Skeletal muscle tissue (tissue), 3 donors: ENCODE measurements at regions not wholly inside any gene's neighbourhood (a gene's known extent, or its start where the extent isn't known, plus 50 kb on each side); places are given as distances from the start of the nearest gene placed in this dataset.

Source experiments
- H3K27ac ChIP-seq: one replicate; pipeline ENCODE4 v1.7.0; 2013; ENCODE audit warnings: mild to moderate bottlenecking, low read depth, low read length, inconsistent platforms
- H3K27me3 ChIP-seq, 3 donors: one replicate each; pipeline ENCODE4 v1.7.0; 2013; ENCODE audit warnings: low read length in 3 of 3; ENCODE audit not compliant: control insufficient read depth in 3 of 3, insufficient read depth in 3 of 3
- H3K36me3 ChIP-seq, 3 donors: one replicate each; pipeline ENCODE4 v1.7.0; 2013; ENCODE audit warnings: low read length in 3 of 3; ENCODE audit not compliant: control insufficient read depth in 3 of 3, insufficient read depth in 3 of 3
- H3K4me1 ChIP-seq, 3 donors: one replicate each; pipeline ENCODE4 v1.7.0; 2013; ENCODE audit warnings: low read length in 3 of 3, mild to moderate bottlenecking in 3 of 3; ENCODE audit not compliant: control insufficient read depth in 3 of 3, insufficient read depth in 3 of 3
- H3K4me3 ChIP-seq, 3 donors: one replicate each; pipeline ENCODE4 v1.7.0; 2013; ENCODE audit warnings: low read length in 3 of 3
- H3K9ac ChIP-seq, 3 donors: one replicate each; pipeline ENCODE4 v1.7.0; 2013; ENCODE audit warnings: low read length in 3 of 3, mild to moderate bottlenecking in 3 of 3, moderate library complexity in 2 of 3, low read depth in 1 of 3
- H3K9me3 ChIP-seq, 3 donors: one replicate each; pipeline ENCODE4 v1.7.0; 2013; ENCODE audit warnings: low read length in 3 of 3; ENCODE audit not compliant: control insufficient read depth in 3 of 3
- donor health status: Osteomylitis.

GRCh38 chr11:109859045-109859724 is 234.0 kb upstream of the ZC3H12C start:
- no peak overlapping the region for H3K27ac ChIP-seq
- no peak overlapping the region for H3K9ac ChIP-seq
- no peaks in the 10 kb centered on the region for H3K27me3 ChIP-seq
- H3K4me3 ChIP-seq, result no peak overlapping the region
- no peaks in the 10 kb centered on the region for H3K9me3 ChIP-seq
- H3K4me1 ChIP-seq, result no peaks in the 10 kb centered on the region
- H3K36me3 ChIP-seq, result no peaks in the 10 kb centered on the region

- Histone ChIP-seq H3K4me3 (no peak overlapping the region), H3K36me3 (no peaks in the 10 kb centered on the region), H3K27ac (no peak overlapping the region), H3K27me3 (no peaks in the 10 kb centered on the region), H3K4me1 (no peaks in the 10 kb centered on the region), H3K9me3 (no peaks in the 10 kb centered on the region), H3K9ac (no peak overlapping the region)
Observed at GRCh38 chr11:109862835-109863234, 230.4 kb upstream of the ZC3H12C start.

DNA sequence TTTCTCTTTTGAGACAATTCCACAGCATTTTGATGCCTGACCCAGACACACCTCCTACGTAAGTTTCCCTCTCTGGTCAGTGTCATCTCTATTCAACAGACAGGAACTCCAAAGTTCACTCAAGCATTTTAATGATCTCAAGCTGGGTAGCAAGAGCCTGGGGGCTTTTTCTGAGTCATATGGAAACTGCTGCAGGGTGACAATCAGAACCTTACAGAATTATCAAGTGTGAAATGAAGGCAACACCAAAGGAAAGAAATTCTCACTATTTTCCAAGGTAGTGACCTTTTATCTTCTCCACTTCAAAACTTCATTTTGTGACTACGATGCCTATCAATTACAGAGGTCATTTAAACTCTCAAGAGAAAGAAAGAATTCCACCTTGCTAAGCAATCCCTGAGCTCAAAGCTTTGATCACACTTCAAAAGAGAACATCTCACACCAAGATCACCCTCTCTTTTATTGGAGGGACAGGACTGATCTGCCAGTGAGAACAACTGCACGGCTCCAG is 229.0 kb upstream of the ZC3H12C start:
- H3K4me3 ChIP-seq, result no peak overlapping the region
- H3K9ac ChIP-seq, result no peak overlapping the region
- no peaks in the 10 kb centered on the region for H3K27me3 ChIP-seq
- H3K4me1 ChIP-seq, result no peaks in the 10 kb centered on the region
- no peaks in the 10 kb centered on the region for H3K9me3 ChIP-seq
- H3K36me3 ChIP-seq, result no peaks in the 10 kb centered on the region
- no peak overlapping the region for H3K27ac ChIP-seq

DNA sequence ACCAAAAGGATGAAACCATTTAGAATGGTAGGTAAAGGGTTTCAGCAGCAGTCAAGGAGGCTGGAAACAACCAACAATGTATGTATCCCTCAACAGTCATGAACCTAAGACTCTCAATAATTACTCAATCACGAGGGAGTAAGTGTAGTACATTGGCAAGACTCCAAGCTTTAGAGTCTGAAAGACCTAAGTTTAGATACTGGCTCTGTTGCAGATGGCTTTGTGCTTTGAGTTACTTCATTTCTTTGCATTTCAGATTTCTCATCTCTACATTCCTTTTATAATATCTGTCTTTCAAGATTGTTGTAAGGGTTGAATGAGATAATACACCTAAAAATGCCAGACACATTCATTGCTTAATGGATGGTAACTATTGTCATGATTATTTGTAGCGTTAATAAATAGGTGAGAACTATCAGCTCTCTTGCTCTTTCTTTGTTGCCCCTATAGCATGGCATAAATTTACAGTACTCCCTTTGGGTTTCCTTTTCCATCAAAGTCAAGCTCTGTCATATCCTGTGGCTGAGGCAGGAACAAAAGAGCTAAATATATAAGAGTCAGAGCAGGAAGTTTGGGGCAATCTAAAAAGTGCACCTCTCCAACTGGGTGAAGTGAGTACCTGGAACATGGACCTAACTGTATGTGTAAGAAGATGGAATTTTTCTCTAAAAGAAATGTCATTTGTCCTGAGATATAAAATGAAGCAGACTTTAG is 228.2 kb upstream of the ZC3H12C start:
- no peaks in the 10 kb centered on the region for H3K4me1 ChIP-seq
- no peak overlapping the region for H3K27ac ChIP-seq
- H3K9me3 ChIP-seq, result no peaks in the 10 kb centered on the region
- H3K36me3 ChIP-seq, result no peaks in the 10 kb centered on the region
- H3K4me3 ChIP-seq, result no peak overlapping the region
- H3K27me3 ChIP-seq, result no peaks in the 10 kb centered on the region
- H3K9ac ChIP-seq, result no peak overlapping the region

GRCh38 chr11:109865548-109866186 is 227.5 kb upstream of the ZC3H12C start:
- no peaks in the 10 kb centered on the region for H3K36me3 ChIP-seq
- H3K27me3 ChIP-seq, result no peaks in the 10 kb centered on the region
- no peak overlapping the region for H3K27ac ChIP-seq
- no peaks in the 10 kb centered on the region for H3K9me3 ChIP-seq
- H3K4me1 ChIP-seq, result no peaks in the 10 kb centered on the region
- no peak overlapping the region for H3K4me3 ChIP-seq
- H3K9ac ChIP-seq, result no peak overlapping the region

GRCh38 chr11:109867784-109868183 is 225.4 kb upstream of the ZC3H12C start:
- Histone ChIP-seq H3K27ac (no peak overlapping the region), H3K4me1 (no peaks in the 10 kb centered on the region), H3K9ac (no peak overlapping the region), H3K9me3 (no peaks in the 10 kb centered on the region), H3K4me3 (no peak overlapping the region), H3K36me3 (no peaks in the 10 kb centered on the region), H3K27me3 (no peaks in the 10 kb centered on the region)

DNA sequence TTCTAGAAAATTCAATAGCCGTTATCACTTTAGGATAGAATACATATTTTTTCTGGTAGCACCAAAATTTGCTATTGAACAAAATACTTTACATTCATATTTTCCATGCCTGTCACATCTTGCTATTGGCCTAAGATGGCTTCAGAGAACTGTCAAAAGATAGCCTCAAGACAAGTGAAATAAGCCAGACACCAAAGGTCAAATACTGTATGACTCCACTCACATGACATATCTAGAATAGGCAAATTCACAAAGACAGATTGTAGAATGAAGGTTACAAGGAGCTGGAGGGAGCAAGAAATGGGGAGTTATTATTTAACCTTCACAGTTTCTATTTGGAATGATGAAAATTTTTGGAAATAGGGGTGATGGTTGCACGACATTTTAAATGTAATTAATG is 223.7 kb upstream of the ZC3H12C start:
- Histone ChIP-seq H3K9me3 (no peaks in the 10 kb centered on the region), H3K27me3 (no peaks in the 10 kb centered on the region), H3K4me1 (no peaks in the 10 kb centered on the region), H3K36me3 (no peaks in the 10 kb centered on the region), H3K9ac (no peak overlapping the region), H3K4me3 (no peak overlapping the region), H3K27ac (no peak overlapping the region)

DNA sequence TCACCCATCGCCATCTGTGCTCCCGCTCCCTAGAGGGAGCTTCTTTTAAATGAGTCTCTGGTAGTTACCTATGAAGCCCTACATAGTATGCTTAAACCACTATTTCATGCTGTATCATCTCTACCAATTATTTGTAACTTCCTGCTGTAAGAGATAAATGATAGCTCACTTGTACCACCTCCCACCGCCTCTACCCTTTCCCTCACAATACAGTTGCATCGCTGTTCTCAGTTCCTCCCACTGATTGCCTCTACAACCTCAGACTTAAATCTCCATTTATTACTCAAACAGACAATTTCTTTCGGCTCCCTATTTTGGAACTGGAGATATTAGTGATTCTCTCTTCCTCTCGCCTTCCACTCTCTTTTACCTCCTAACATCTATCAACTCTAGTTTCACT is 222.9 kb upstream of the ZC3H12C start:
- H3K27me3 ChIP-seq, result no peaks in the 10 kb centered on the region
- no peak overlapping the region for H3K27ac ChIP-seq
- H3K9me3 ChIP-seq, result no peaks in the 10 kb centered on the region
- no peak overlapping the region for H3K9ac ChIP-seq
- H3K4me1 ChIP-seq, result no peaks in the 10 kb centered on the region
- H3K36me3 ChIP-seq, result no peaks in the 10 kb centered on the region
- no peak overlapping the region for H3K4me3 ChIP-seq

DNA sequence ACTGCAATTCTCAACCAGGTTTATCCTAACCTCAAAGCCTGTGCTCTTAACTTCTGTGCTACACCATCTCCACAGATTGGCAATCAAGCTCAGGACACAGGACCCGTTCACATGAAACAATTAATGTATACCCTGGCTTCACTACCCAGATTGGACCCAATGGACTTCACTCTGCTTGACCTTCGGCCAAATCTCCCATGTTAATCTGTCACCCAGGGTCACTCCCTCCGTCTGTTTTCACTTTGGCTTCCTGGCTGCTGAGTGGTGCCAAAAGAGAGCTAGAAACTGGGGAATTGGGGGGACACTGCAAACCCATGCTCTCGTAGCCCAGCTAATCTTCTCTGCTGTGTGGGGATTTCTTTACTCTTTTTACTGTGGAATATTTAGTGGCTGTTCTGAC is 216.1 kb upstream of the ZC3H12C start:
- H3K27ac ChIP-seq, result no peak overlapping the region
- H3K27me3 ChIP-seq, result no peaks in the 10 kb centered on the region
- no peaks in the 10 kb centered on the region for H3K36me3 ChIP-seq

GRCh38 chr11:109884501-109884900 is 208.7 kb upstream of the ZC3H12C start:
- Histone ChIP-seq H3K27ac (no peak overlapping the region), H3K4me1 (no peaks in the 10 kb centered on the region), H3K36me3 (no peaks in the 10 kb centered on the region), H3K27me3 (no peaks in the 10 kb centered on the region), H3K9me3 (no peaks in the 10 kb centered on the region), H3K4me3 (no peak overlapping the region), H3K9ac (no peak overlapping the region)

More for the DNA sequence above, 216.1 kb upstream of the ZC3H12C start:
- Histone ChIP-seq H3K9me3 (no peaks in the 10 kb centered on the region), H3K9ac (no peak overlapping the region), H3K4me1 (no peaks in the 10 kb centered on the region), H3K4me3 (no peak overlapping the region)
